WTC11 (cell line): ENCODE measurements at regions not wholly inside any gene's neighbourhood (a gene's known extent, or its start where the extent isn't known, plus 50 kb on each side); places are given as distances from the start of the nearest gene placed in this dataset.

ENCODE experiments used
- CTCF ChIP-seq: fragments of 200-600 bp; IDR thresholded peaks from 2 replicates; pipeline ENCODE4 v1.8.0; 2022; ENCODE audit warnings: antibody characterized with exemption
- USF2 ChIP-seq: sonication (generic); formaldehyde crosslinking; IDR thresholded peaks from 2 replicates; pipeline ENCODE4 v1.8.1; 2023; ENCODE audit warnings: mild to moderate bottlenecking, missing genetic modification reagents, moderate library complexity
- ZNF263 ChIP-seq: sonication (generic); formaldehyde crosslinking; IDR thresholded peaks from 2 replicates; pipeline ENCODE4 v1.8.1; 2022; ENCODE audit warnings: low read depth, mild to moderate bottlenecking, moderate library complexity, missing genetic modification reagents
- ZNF512 ChIP-seq: sonication (generic); formaldehyde crosslinking; IDR thresholded peaks from 2 replicates; pipeline ENCODE4 v1.8.1; 2022; ENCODE audit warnings: missing genetic modification reagents, borderline replicate concordance

GRCh38 chr5:28400076-28400475 is 1361.7 kb upstream of the CDH9 start:
- TF ChIP-seq USF2 = no peak
- TF ChIP-seq ZNF263 (CRISPR knock-in tag) = no peak
- TF ChIP-seq CTCF = no peak
- no peak for TF ChIP-seq ZNF512 (CRISPR knock-in tag)
